Right cardiac atrium (tissue), 5 donors: ENCODE measurements at regions not wholly inside any gene's neighbourhood (a gene's known extent, or its start where the extent isn't known, plus 50 kb on each side); places are given as distances from the start of the nearest gene placed in this dataset.
"Not testable (repeated sequence)": the region's sequence is repeated elsewhere in the genome, so short reads cannot be mapped to it uniquely, and the experiment has no call there.

Source experiments
- ATAC-seq, 2 donors: fragments of 200-7000 bp; cut with Tn5 transposase; one replicate each; pipeline versions ENCODE4 v1.8.0 to v1.9.1; 2020; ENCODE audit warnings: moderate library complexity in 2 of 2, mild to moderate bottlenecking in 1 of 2
- DNase-seq, 3 donors: peaks; one replicate each; pipeline ENCODE4 v3.0.0-alpha.2; 2020
- H3K27ac ChIP-seq: one replicate; pipeline ENCODE4 v1.5.1; 2013; ENCODE audit warnings: mild to moderate bottlenecking, low read length, control low read depth, moderate library complexity
- H3K27me3 ChIP-seq: one replicate; pipeline ENCODE4 v1.6.1; 2013; ENCODE audit not compliant: control insufficient read depth, insufficient read depth
- H3K4me1 ChIP-seq: one replicate; pipeline ENCODE4 v1.6.1; 2013; ENCODE audit warnings: low read length; ENCODE audit not compliant: control insufficient read depth, insufficient read depth
- H3K4me3 ChIP-seq: one replicate; pipeline ENCODE4 v1.5.1; 2013; ENCODE audit warnings: low read length, control low read depth
- H3K9me3 ChIP-seq: one replicate; pipeline ENCODE4 v1.6.1; 2013; ENCODE audit warnings: low read length; ENCODE audit not compliant: control insufficient read depth
- WGBS: extraction: QIAGEN DNeasy Blood & Tissue Kit; methylation state at CpG from one replicate; pipeline ENCODE4 v1.1.7; 2013; 5-methylcytosine and 5-hydroxymethylcytosine counted together
- intact Hi-C, 4 donors: fragments of 100-400 bp; cut with DNase I; formaldehyde crosslinking; loops; one replicate each; pipeline versions ENCODE4 v1.11.0 to v1.14.0; 2022 to 2023
- donor health status: healthy with polysubstance abuse.
- donor health status: DM: no; HTN: yes; CAD: no.
- donor health status: DM: no; HTN: no; CAD: no.
- donor health status: DM: no; HTN: yes; CAD: no; lungs with severe emphysema.
- donor health status: DM: yes; HTN: yes; CAD: no.

DNA sequence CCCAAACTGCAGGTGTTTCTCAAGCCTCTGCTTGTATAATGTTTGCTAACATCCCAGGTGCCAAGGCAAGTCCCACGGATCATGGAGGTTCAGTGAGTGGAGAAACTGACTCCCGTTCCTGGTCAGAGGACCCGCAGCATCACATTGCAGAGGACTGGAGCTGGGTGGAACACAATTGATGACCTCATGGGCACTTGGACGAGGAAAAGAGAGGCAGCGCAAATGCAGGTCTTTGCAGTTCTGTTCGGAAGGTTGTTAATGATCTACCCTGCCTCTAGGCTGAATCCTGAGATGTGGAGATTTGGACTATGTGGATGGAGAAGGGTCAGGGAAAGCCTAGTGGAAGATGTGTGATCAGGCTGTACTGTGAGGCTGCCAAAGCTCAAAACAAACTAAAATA, 192.9 kb downstream of the DUSP10 start:
- ATAC-seq (no peak), DNase-seq (no peak)
- intact Hi-C loops, result loop anchor here in 2 of 4 donors (10.0 kb wide), 2 partner anchors 616 to 906 kb away; no protein-coding TSS in a partner anchor
- Histone ChIP-seq H3K4me1 (no peaks in the 10 kb centered on the region), H3K27me3 (no peaks in the 10 kb centered on the region), H3K4me3 (no peak overlapping the region), H3K9me3 (no peaks in the 10 kb centered on the region), H3K27ac (no peak overlapping the region)
- 88% methylated on average over 6 of the region's 6 CpGs for WGBS

DNA sequence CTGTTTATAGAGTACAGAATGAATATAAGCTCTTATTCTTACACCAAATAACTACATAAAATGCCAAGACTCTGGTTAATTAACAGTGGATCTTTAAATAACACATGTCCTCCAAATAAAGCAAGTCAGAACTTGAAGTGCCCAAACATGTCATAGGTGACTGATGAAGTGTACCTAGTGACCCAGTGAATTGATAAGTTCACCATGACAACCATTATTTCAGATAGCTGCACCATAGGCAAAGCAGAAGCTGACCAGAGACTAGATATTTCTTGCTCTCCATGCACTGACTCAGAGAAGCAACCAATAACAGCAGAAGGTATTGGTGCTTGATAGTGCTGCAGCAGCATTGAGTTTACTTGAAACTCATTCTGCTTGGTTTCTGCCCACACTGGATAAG, 192.1 kb downstream of the DUSP10 start:
- intact Hi-C loops, result loop anchor here in 3 of 4 donors (10.0 kb wide), 3 partner anchors 195 to 905 kb away; partner anchors contain the start of gene DUSP10 (in 1 of the 3)
- ATAC-seq, result no peak

GRCh38 chr1:221552792-221553191, 189.1 kb downstream of the DUSP10 start:
- not testable (repeated sequence) for H3K27me3 ChIP-seq, H3K4me1 ChIP-seq, ATAC-seq, H3K4me3 ChIP-seq, H3K27ac ChIP-seq, H3K9me3 ChIP-seq, DNase-seq
- WGBS, result 89% methylated on average over 8 of the region's 8 CpGs
- intact Hi-C loops, result loop anchor here in 1 of 4 donors (10.0 kb wide), 1 partner anchor 192 kb away; the partner anchor contains the start of gene DUSP10

More for the DNA sequence above, 192.1 kb downstream of the DUSP10 start:
- no peaks in the 10 kb centered on the region for H3K4me1 ChIP-seq
- H3K27me3 ChIP-seq, result no peaks in the 10 kb centered on the region
- DNase-seq, result no peak
- H3K27ac ChIP-seq, result no peak overlapping the region
- no peak overlapping the region for H3K4me3 ChIP-seq
- H3K9me3 ChIP-seq, result no peaks in the 10 kb centered on the region

GRCh38 chr1:221555689-221556433, 186.0 kb downstream of the DUSP10 start:
- ATAC-seq (peak in 1 of 2 donors; percentile 48), DNase-seq (no peak)
- no peaks in the 10 kb centered on the region for H3K9me3 ChIP-seq

DNA sequence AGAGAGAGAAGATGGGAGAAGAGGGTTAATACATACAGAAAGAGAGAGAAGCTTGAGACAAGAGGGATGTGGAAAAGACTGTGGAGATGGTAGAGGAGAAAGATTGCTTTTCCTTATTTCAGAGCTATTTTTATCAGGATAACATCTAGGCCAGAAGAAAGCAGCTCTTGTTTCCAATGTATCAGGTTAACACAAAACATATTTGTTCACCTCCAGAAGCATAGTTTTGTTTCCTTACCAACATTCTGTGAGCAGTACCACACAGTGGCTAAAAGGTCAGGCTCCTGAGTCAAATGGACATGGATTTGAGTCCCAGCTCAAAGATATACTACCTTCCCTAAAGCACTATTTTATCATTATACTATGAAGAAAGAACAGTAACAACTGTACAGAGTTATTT, 185.5 kb downstream of the DUSP10 start:
- no peaks in the 10 kb centered on the region for H3K9me3 ChIP-seq
- intact Hi-C loops, result loop anchor here in 1 of 4 donors (10.0 kb wide), 1 partner anchor 188 kb away; the partner anchor contains the start of gene DUSP10
- no peaks in the 10 kb centered on the region for H3K27me3 ChIP-seq
- no peak for ATAC-seq
- no peak overlapping the region for H3K4me3 ChIP-seq
- no peaks in the 10 kb centered on the region for H3K4me1 ChIP-seq
- no peak overlapping the region for H3K27ac ChIP-seq
- DNase-seq, result no peak

More at GRCh38 chr1:221555689-221556433, 186.0 kb downstream of the DUSP10 start:
- Histone ChIP-seq H3K4me3 (no peak overlapping the region), H3K4me1 (no peaks in the 10 kb centered on the region), H3K27ac (no peak overlapping the region), H3K27me3 (no peaks in the 10 kb centered on the region)
- WGBS, result 55% methylated on average over 10 of the region's 10 CpGs
- intact Hi-C loops, result loop anchor here in 1 of 4 donors (10.0 kb wide), 1 partner anchor 189 kb away; the partner anchor contains the start of gene DUSP10

DNA sequence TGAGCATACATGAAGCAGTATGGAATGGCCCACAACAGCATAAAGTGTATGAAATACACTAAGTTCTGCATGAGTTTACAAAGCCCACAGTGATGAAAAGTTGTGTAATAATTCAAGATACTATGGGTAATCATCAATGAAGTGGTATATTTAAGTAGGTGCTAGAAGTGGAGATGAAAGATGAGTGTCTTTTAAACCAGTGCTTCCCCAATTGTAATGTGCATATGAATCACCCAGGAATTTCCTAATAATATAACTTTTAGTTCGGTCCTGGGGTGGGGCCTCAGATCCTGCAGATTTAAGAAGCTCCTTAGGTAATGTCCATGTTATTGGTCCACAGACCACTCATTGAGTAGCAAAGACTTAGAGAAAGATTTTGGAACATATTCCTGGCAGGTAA, 184.9 kb downstream of the DUSP10 start:
- H3K4me1 ChIP-seq, result no peaks in the 10 kb centered on the region
- H3K27ac ChIP-seq, result no peak overlapping the region
- H3K27me3 ChIP-seq, result no peaks in the 10 kb centered on the region
- intact Hi-C loops, result loop anchor here in 1 of 4 donors (10.0 kb wide), 1 partner anchor 188 kb away; the partner anchor contains the start of gene DUSP10
- 77% methylated on average over 1 of the region's 1 CpG for WGBS
- no peaks in the 10 kb centered on the region for H3K9me3 ChIP-seq
- ATAC-seq, result no peak
- DNase-seq, result no peak
- no peak overlapping the region for H3K4me3 ChIP-seq

DNA sequence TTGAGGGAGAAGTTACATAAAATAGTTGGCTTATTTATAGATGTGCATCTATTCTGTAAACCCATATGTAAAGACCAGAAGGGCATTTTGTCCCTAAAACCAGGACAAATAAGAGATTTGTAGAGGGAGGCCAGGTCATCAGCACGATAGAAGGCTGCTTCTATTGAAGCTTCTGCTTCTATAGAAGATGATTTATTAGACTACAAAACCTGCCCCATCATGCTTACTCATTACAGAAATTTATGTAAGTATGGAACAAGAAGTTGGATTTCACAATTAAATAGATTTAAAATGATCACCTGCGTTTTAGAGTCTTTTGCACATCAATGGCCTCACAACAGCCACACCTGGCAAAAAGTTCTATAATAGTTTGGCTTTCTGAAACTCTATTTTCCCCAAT, 183.5 kb downstream of the DUSP10 start:
- 82% methylated on average over 2 of the region's 2 CpGs for WGBS
- H3K9me3 ChIP-seq, result no peaks in the 10 kb centered on the region
- no peak overlapping the region for H3K27ac ChIP-seq
- H3K4me3 ChIP-seq, result no peak overlapping the region
- H3K27me3 ChIP-seq, result no peaks in the 10 kb centered on the region
- DNase-seq (no peak), ATAC-seq (no peak)
- H3K4me1 ChIP-seq, result no peaks in the 10 kb centered on the region
- intact Hi-C loops, result loop anchor here in 1 of 4 donors (10.0 kb wide), 1 partner anchor 186 kb away; the partner anchor contains the start of gene DUSP10

DNA sequence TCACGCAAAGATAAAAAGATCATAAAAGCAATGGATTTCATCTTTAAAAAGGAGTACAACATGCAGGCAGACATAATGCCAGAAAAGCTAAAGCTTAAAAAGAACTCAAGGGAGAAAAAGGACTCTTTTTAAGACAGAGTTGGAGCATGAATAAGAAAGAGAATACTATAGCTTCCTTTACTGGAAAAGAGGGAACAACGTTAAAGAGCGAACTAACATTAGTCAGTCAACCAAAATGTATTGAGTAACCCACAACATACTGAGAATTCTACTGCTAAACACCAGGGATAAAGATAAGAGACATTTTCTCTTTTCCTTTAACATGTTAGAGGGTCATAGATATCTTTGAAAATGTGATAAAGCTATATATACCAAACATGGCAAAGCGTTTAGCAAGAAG, 182.0 kb downstream of the DUSP10 start:
- 78% methylated on average over 4 of the region's 4 CpGs for WGBS
- ATAC-seq (no peak), DNase-seq (no peak)
- Histone ChIP-seq H3K4me1 (no peaks in the 10 kb centered on the region), H3K27ac (no peak overlapping the region), H3K4me3 (no peak overlapping the region), H3K27me3 (no peaks in the 10 kb centered on the region), H3K9me3 (no peaks in the 10 kb centered on the region)
- intact Hi-C loops, result loop anchor here in 1 of 4 donors (10.0 kb wide), 1 partner anchor 185 kb away; the partner anchor contains the start of gene DUSP10

- intact Hi-C loops, result no loop called here
- Histone ChIP-seq H3K27ac (no peak overlapping the region), H3K9me3 (no peaks in the 10 kb centered on the region), H3K27me3 (no peaks in the 10 kb centered on the region), H3K4me1 (peaks cover 1% of the 10 kb centered on the region), H3K4me3 (no peak overlapping the region)
- 90% methylated on average over 9 of the region's 9 CpGs for WGBS
- no peak for DNase-seq
- ATAC-seq, result no peak
These were observed 179.1 kb downstream of the DUSP10 start for GRCh38 chr1:221562542-221563475.

DNA sequence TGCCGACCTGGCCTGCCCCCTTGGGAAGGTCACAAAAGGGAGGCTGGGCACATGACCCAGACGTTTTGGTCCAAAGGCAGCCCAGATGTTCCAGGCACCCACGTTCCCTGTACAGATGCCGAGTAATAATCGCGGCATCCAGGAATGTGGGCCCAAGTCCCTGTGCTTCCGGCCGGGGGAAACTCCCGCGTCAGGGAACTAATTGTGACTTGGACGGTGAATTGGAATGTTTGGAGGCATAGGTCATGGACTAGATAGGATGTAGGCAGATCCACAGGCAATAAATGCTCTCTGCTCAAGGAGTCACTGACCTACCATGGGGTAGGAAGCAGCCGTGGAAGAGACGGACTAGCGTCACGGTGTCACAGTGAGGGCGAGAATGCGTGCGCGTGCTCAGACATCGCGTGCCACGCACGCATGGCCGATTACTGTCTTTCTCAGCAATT, 178.4 kb downstream of the DUSP10 start:
- ATAC-seq (no peak), DNase-seq (peak in 1 of 3 donors; percentile 49)
- WGBS, result 85% methylated on average over 24 of the region's 24 CpGs
- H3K4me1 ChIP-seq, result peaks cover 2% of the 10 kb centered on the region
- intact Hi-C loops, result no loop called here
- no peaks in the 10 kb centered on the region for H3K9me3 ChIP-seq
- H3K4me3 ChIP-seq, result no peak overlapping the region
- no peaks in the 10 kb centered on the region for H3K27me3 ChIP-seq
- H3K27ac ChIP-seq, result no peak overlapping the region
